T-helper 2 cell treated with Interferon-gamma antibody and Interleukin-4, amounts not matched to agents 100 ng/mL and 5 ng/mL, for 36 hours (primary cell): ENCODE measurements at regions not wholly inside any gene's neighbourhood (a gene's known extent, or its start where the extent isn't known, plus 50 kb on each side); places are given as distances from the start of the nearest gene placed in this dataset.

Source experiments
- intact Hi-C: fragments of 100-400 bp; cut with micrococcal nuclease; formaldehyde crosslinking; loops from one replicate; pipeline ENCODE4 v1.15.1; 2023

GRCh38 chr6:66986940-66987339 lies 1279.9 kb upstream of the EYS start:
- intact Hi-C loops, result no loop called here

- intact Hi-C loops, result no loop called here
These were observed 1278.8 kb upstream of the EYS start for GRCh38 chr6:66985816-66986215.

GRCh38 chr6:66970373-66970772 lies 1263.3 kb upstream of the EYS start:
- intact Hi-C loops, result no loop called here

- intact Hi-C loops, result no loop called here
These were observed 1258.2 kb upstream of the EYS start for GRCh38 chr6:66965227-66965626.

GRCh38 chr6:66964216-66964615 lies 1257.2 kb upstream of the EYS start:
- intact Hi-C loops, result no loop called here

- intact Hi-C loops, result no loop called here
These were observed 1255.1 kb upstream of the EYS start for GRCh38 chr6:66962082-66962481.

GRCh38 chr6:66961191-66961590 lies 1254.2 kb upstream of the EYS start:
- intact Hi-C loops, result no loop called here

GRCh38 chr6:66949191-66949661 lies 1242.2 kb upstream of the EYS start:
- intact Hi-C loops, result no loop called here

- intact Hi-C loops, result no loop called here
These were observed 1241.1 kb upstream of the EYS start for GRCh38 chr6:66948106-66948505.

- intact Hi-C loops, result no loop called here
These were observed 1233.0 kb upstream of the EYS start for GRCh38 chr6:66940003-66940402.

GRCh38 chr6:66937180-66937579 lies 1230.2 kb upstream of the EYS start:
- intact Hi-C loops, result no loop called here

GRCh38 chr6:66935612-66936011 lies 1228.6 kb upstream of the EYS start:
- intact Hi-C loops, result no loop called here

- intact Hi-C loops, result no loop called here
These were observed 1224.8 kb upstream of the EYS start for GRCh38 chr6:66931787-66932186.

GRCh38 chr6:66930559-66931290 lies 1223.7 kb upstream of the EYS start:
- intact Hi-C loops, result no loop called here

- intact Hi-C loops, result no loop called here
These were observed 1219.0 kb upstream of the EYS start for GRCh38 chr6:66926060-66926459.

- intact Hi-C loops, result no loop called here
These were observed 1206.6 kb upstream of the EYS start for GRCh38 chr6:66913657-66914056.

- intact Hi-C loops, result no loop called here
These were observed 1195.4 kb upstream of the EYS start for GRCh38 chr6:66902457-66902856.

GRCh38 chr6:66900133-66901083 lies 1193.4 kb upstream of the EYS start:
- intact Hi-C loops, result no loop called here

- intact Hi-C loops, result no loop called here
These were observed 1190.5 kb upstream of the EYS start for GRCh38 chr6:66897576-66897975.

- intact Hi-C loops, result no loop called here
These were observed 1189.4 kb upstream of the EYS start for GRCh38 chr6:66896415-66896814.

GRCh38 chr6:66883453-66883852 lies 1176.4 kb upstream of the EYS start:
- intact Hi-C loops, result no loop called here

- intact Hi-C loops, result no loop called here
These were observed 1159.8 kb upstream of the EYS start for GRCh38 chr6:66866801-66867200.
